GM19035 (cell line): ENCODE measurements at regions not wholly inside any gene's neighbourhood (a gene's known extent, or its start where the extent isn't known, plus 50 kb on each side); places are given as distances from the start of the nearest gene placed in this dataset.
A peak's percentile ranks its signal among the peaks of the same experiment; 100 is the strongest.

Source experiments
- ATAC-seq: cut with Tn5 transposase; IDR thresholded peaks from one replicate; pipeline ENCODE4 v1.9.1; 2021; ENCODE audit not compliant: unreplicated experiment

DNA sequence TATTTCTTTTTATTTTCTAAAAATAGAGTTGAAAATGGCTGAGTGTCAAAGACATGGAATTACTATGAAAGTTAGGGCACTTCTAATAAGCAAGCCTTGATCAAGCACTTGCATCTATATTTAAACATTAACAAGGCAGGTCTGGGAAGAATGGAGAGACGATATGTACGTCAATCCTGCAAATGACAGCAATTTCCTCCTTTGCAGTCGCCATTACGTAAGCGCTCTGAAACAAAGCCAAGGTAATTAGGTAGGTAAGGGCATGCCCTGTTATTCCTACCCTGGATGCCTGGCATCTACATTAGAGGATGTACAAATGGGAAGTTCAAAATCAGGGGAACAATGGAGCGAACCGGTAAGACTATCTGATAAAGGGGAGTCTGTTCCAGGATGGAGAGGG lies 664.0 kb upstream of the ARGLU1 start:
- ATAC-seq = no peak

DNA sequence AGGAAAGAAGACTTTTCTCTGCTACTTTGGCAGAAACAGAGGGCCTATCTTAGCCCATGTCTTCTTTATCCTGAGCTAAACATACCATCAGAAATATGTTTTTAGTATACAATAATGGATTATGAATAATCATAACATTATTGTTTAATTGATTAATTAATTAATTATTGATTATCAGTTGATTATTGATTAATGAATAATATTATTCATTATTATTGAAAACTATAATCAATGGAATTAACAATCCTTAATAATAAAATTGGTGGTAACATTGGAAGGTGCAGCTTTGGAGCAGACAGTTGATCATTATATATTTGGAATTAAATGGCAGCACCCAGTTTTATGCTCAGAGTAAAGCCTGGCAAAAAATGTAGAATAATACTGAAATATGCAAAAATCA lies 655.9 kb upstream of the ARGLU1 start:
- ATAC-seq = no peak

GRCh38 chr13:107222597-107222996 lies 654.7 kb upstream of the ARGLU1 start:
- ATAC-seq = no peak

- no peak for ATAC-seq
Observed at GRCh38 chr13:107220245-107220644, 652.3 kb upstream of the ARGLU1 start.

- ATAC-seq = no peak
Observed at GRCh38 chr13:107217251-107217650, 649.3 kb upstream of the ARGLU1 start.

DNA sequence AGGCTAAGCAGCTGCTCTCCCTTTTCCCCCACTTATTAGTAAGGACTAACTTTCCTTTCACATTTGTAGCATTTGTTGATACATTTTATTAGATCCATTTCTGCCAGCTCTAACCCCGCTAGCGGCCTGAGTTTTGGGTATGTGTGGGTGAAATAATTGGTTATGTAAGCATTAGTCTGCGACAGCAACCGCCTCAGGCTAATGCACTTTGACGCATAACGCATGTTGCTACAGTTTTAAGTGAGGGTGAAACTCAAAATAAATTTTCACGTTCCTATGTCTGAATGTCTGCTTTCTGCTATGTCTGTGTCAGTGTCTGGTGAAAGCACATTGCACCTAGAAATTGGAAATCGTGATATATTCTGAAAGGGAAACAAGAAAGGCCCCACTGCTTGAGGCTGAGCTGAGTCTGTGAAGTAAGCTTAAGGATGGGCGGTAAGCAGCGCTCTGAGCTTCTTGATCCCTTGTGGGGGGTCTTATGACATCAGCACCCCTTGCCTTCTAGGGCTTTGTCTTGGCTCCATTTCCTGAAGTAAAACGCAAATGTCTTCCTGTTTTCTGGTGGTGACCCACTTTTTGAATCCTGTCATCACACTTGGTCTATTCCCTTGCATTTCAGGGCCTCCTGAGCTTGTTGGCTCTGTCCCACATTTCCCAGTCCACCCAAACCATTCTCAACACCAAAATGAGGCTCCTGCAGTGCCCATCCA lies 648.3 kb upstream of the ARGLU1 start:
- ATAC-seq = no peak

DNA sequence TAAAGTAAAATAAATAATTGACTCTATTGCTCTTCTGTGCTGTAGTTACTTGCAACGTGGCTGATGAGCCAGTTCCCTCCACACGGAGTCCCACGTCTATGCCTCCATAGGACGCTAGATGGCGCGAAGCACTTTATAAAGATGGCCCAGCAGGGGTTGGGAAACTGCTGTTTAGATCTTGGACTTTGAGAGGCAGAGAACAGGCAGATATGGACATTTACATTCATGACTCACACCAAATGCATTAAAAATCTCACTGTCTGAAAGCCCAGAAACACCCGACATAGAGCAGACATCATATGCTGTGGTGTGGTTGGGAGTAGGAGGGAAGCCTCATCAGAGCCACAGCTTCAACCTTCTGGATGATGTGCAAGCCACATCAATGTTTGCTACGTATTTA lies 643.1 kb upstream of the ARGLU1 start:
- peak; percentile 94 for ATAC-seq

- ATAC-seq = no peak
Observed at GRCh38 chr13:107210723-107211030, 642.7 kb upstream of the ARGLU1 start.

DNA sequence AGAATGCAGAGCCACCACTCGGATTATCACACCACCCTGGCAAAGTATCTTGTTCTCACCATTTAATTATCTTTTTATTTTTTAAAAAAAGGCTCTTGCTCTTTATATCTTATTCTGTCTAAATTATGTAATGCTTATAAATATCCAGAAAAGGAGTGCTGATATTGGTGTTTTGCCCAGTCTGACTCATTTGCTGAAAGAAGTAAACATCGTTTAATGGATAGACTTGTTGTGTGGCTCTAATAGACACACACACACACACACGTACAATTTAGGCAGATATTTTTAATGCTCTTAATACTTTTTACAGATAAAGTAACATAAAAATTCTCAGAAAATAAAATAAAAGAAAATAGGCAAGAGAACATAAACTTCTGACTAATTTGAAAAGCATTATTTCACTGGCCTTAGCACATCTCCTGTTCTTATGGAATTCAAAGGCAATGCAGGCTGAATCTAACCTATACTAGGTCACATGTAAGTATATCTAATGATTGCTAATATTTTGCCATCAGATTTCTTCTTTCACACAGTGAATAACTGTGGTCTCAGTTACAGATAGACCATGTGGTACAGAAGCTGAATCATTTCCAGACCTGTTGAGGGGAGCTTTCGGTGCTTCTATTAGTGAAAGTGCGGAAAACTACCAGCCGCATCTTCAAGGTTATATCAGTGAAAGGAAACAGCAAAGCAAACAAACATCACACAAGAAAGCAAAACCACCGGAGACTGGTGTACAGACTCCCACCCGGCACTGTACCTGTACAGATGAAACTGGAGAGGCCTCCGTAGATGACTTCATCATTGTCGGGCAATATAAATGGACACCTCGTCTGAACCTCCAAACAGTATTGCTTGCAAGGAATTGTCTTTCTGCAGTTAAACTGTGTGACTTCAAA lies 642.1 kb upstream of the ARGLU1 start:
- ATAC-seq = no peak

- no peak for ATAC-seq
Observed at GRCh38 chr13:107208889-107209288, 641.0 kb upstream of the ARGLU1 start.

- ATAC-seq = peak; percentile 95
Observed at GRCh38 chr13:107205318-107206104, 637.6 kb upstream of the ARGLU1 start.

DNA sequence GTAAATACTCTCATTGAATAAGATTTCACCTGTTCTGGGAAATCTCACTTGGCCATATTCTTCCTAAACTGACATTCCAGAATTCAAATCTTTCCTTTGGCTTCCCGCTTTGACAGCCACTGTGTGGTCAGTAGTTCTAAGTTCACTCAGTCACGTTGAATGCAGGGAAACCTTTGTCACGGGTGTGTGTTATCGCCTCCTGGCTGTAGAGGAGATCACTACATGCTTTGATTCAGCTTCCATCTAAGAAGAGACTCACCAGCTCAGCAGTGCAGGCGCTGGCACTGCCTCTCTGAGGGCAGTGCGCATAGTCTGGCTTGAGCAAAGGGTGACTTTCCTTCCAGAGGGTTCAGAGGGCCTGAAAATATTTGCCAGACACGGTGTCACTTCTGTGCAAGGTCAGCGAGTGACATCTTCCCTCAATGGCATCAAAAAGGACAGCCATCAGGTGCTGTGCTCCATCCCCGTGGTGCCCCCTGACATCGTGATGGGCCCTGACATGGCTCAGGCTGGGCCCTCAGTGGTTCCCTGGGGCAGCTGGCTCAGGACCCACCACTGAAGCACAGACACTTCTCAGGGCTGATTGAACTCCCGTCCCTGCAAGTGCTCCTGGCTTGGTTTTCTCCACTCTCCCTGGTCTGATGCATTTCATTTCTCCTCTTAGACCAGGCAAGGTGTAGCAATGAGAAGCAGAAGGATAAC lies 635.4 kb upstream of the ARGLU1 start:
- ATAC-seq = no peak

DNA sequence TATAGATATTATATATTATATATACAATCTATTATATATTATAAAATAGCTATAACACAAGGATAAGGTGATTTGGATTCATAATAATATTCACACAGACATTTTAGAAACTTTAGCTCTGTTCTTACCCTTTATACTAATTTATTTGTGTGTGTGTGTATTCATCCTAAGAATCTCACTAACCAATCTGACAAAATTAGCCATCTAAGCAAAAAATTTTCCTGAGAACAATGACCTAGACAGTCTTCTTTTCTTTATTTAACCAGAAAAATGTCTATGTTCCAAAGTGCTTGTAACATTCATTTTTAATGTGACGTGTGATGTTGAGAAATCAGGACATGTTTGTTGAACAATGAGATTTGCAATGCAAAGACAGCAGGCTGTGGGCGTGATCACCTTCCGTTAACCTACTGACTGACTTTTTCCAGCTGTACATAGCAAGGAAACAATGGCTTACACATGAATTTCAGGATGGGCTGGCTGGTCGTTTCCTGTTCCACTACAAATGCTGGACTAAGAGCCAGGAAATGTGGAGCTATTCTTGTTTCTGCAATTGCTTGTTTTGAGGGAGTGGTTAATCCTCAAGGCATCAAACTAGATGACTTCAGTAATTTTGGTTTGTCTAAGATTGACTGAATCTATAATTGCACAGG lies 634.6 kb upstream of the ARGLU1 start:
- no peak for ATAC-seq

- no peak for ATAC-seq
Observed at GRCh38 chr13:107200491-107200890, 632.6 kb upstream of the ARGLU1 start.

- ATAC-seq = no peak
Observed at GRCh38 chr13:107192289-107192688, 624.4 kb upstream of the ARGLU1 start.

DNA sequence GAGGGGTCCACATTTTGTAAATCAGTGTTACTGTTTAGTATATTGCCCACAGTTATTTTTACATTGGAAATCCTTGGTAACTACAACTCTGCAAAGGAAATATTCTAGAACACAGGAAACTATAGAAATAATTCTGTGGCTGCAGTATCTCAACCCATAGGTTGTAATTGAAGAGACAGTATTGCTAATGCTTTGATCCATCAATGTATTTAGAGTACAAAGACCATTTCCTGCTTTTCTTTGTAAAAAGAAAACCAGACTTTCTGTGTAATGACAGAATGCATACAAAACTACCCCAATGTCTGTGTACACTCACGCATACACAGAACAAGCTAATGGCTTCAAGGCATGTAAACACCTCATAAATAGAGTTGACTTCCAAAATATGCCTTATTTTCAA lies 622.1 kb upstream of the ARGLU1 start:
- no peak for ATAC-seq

DNA sequence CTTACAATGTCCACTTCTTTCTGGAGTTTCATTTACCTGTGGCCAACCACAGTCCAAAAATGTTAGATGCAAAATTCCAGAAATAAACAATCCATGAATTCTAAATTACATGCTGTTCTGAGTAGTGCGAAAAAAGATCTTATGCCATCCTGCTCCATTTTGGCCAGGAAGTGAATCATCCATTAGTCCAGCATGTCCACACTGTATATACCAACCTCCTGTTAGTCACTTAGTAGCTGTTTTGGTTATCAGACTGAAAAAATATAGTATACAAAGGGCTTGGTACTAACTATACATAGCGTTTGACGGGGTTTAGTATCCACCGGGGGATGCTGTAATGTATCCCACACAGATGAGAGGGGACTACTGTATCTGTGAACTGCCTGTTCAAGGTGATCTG lies 618.0 kb upstream of the ARGLU1 start:
- ATAC-seq = no peak

GRCh38 chr13:107170270-107170931 lies 602.5 kb upstream of the ARGLU1 start:
- no peak for ATAC-seq

DNA sequence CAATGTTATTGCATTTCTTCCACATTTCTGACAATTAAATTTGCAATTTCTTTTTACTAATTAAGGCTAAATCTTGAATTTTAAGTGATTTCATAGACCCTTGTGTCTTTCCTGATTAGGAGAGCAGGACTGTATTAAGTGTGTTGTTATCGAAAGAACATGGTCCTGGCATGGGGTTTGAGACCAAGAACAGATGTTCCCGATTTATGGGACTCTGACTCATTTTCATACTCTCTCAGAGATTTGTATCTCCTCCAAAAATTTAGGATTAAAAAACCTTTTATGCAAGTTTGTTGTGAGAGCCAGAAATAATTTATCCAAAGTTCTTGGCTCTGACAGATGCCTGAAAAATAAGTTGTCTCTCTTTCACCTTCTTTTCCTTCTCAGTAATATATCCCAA lies 589.3 kb upstream of the ARGLU1 start:
- ATAC-seq = no peak

DNA sequence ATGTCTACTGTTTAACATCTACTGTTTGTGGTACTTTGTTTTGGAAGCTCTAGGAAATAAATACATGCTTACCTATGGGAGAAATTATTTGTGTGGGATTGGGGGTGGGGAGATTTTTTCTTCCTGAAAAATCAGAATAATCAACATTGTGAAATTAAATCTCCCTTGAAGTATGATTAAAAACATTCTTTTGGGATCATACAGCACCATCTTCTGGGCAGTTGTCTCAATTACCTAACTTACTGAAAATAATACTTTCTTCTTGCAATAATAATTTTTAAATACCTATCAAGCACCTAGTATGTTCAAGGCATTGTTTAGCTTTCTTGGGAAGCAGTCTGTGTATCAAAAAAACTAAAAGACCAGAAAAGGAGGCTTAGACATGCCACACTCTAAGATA lies 576.5 kb upstream of the ARGLU1 start:
- ATAC-seq = no peak
